Hematopoietic multipotent progenitor cell treated with erythropoietin and hydrocortisone succinate and interleukin-3 and kit ligand, for 6 days (in vitro differentiated cells): ENCODE measurements at regions not wholly inside any gene's neighbourhood (a gene's known extent, or its start where the extent isn't known, plus 50 kb on each side); places are given as distances from the start of the nearest gene placed in this dataset.

Experiments
- DNase-seq: peaks from one replicate; pipeline ENCODE4 v3.0.0-alpha.2; 2015

DNA sequence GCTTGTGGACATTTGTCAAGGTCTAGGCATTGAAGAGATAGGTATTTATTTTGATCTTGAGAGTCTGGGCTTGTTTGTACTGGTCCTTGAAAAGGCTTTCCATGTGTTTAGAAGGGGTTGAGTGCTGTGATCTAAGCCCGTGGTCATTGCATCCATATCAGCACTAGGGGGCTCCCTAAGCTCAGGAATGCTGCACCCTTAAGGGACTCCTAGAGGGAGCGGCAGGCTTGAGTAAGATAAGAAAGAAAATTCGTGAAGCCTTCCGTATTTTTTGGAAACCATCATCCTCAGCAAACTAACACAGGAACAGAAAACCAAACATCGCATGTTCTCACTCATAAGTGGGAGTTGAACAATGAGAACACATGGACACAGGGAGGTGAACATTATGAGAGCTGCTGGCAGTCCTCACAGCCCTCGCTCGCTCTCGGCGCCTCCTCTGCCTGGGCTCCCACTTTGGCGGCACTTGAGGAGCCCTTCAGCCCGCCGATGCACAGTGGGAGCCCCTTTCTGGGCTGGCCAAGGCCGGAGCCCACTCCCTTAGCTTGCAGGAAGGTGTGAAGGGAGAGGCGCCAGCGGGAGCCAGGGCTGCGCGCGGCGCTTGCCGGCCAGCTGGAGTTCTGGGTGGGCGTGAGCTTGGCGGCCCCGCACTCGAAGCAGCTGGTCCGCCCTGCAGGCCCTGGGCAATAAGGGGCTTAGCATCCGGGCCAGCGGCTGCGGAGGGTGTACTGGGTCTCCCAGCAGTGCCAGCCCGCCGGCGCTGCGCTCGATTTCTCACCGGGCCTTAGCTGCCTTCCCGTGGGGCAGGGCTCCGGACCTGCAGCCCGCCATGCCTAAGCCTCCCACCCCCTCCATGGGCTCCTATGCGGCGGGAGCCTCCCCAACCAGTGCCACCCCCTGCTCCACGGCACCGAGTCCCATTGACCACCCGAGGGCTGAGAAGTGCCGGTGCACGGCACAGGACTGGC lies 201.2 kb upstream of the PCDH18 start:
- peak; percentile 48 for DNase-seq

DNA sequence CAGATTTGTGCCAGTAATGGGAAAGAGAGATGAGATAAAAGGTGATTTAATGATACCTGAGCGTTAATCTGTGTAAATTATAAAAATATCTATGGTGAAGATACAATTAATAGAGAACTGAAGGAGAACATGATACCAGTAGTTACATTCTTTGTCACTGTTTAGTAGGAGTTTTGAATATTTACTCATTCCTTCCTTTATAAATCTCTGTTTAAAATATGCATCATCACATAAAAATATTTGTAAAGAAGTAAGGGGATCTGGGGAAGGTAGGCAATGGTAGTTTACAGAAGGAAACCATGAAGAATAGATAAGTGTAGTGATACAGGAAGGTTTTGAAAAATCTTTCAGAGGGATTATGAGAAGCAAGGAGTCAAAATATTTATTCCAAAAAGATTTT lies 190.6 kb upstream of the PCDH18 start:
- no peak for DNase-seq

DNA sequence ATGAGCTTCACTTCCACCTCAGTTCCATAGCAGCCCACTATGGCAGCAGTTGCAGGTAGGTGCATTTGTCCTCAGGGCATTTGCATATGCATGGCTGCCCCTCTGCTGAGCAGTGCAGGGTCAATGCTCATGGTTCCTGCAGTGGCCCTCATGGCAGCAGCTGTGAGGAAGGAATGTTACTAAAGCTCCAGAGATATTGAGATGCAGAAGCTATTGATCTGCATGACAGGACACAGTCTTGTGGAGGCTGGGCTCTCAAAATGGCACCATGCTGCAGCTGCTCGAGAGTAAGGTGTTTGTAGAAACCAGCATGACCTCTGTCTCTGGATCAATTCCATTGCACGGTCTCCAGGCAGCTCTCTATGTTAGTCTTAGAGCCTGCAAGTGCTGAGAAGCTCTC lies 179.2 kb upstream of the PCDH18 start:
- no peak for DNase-seq

DNA sequence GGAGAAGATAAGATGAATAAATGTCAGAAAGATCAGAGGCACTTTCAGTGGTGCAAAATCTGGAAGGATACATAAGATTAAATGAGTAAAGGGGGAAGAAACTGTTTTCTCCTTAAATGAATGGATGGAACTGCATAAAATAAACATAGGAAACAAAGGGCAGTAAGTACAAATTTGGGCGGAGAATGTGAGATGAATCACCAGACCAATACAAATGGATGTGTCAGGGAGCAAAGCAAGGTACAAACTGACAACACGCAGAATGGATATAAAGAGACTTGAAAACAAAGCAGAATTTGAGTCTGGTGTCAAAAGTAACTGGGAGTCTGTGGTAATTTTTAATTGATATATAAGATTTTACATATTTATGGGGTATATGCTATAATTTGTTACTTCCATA lies 175.3 kb upstream of the PCDH18 start:
- no peak for DNase-seq

DNA sequence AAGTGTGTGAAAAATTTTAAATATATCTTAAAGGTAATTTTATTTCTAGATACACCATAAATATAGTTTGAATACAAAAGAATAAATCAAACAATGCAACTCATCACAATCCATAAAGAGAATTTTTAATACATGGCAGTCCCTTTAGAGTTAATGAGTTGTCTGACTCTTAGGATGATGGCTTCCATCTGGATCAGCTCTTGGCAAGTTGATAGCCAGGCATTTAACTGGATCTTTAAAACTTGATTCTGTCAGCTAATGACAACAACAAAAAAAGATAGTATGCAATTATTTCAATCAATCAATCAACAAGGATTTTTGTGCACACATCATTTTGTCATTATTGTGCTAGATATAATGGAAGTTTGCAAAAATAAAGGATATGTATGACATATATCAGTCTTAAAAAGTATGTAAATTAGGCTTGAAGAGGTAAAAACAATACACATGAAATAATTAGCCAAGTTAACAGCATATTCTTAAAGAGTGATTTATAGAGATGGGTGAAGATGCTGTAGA lies 174.9 kb upstream of the PCDH18 start:
- no peak for DNase-seq

GRCh38 chr4:137705171-137705783 lies 173.0 kb upstream of the PCDH18 start:
- no peak for DNase-seq

GRCh38 chr4:137703195-137703594 lies 170.9 kb upstream of the PCDH18 start:
- DNase-seq, result no peak

- DNase-seq, result no peak
Observed at GRCh38 chr4:137702512-137702911, 170.2 kb upstream of the PCDH18 start.

DNA sequence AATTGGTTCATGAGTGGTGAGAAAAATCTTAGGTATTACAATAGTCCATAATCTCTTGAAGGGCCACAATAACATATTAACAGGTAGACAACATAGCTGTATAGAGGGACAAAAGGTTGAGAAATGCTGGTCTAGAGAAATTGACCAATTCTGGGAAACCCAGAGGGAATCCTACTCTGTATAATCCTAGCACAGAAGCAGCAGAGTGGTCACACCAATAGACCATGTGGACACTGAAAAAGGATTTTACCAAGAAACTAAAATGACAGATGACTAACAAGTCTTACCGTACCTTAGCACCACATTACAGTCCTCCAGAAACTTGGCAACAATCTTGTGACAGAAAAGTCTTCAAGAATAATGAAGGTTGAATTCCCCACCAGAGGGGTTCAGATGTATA lies 169.1 kb upstream of the PCDH18 start:
- no peak for DNase-seq

- DNase-seq, result no peak
Observed at GRCh38 chr4:137700751-137701150, 168.5 kb upstream of the PCDH18 start.

GRCh38 chr4:137700072-137700471 lies 167.8 kb upstream of the PCDH18 start:
- no peak for DNase-seq

- DNase-seq, result no peak
Observed at GRCh38 chr4:137694138-137694537, 161.8 kb upstream of the PCDH18 start.

GRCh38 chr4:137693641-137694040 lies 161.3 kb upstream of the PCDH18 start:
- no peak for DNase-seq

GRCh38 chr4:137692205-137692604 lies 159.9 kb upstream of the PCDH18 start:
- no peak for DNase-seq

DNA sequence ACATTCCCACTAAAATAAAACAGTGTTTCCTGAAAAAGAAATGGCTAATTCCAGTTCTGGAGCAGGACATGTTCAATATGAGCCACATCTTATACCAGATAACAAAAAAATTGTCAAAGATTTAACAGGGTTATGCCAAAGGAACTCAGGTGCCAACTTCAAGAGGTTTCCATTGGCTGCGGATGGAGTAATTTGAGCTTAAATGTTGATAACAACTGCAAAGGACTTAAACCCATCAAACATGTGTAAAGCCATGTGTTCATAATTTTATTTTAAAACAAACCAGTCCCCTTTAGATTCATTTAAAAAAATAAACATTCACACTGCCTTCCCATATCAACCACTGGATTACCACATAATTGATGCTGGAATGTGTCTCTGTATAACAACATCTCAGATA lies 156.4 kb upstream of the PCDH18 start:
- DNase-seq, result no peak

DNA sequence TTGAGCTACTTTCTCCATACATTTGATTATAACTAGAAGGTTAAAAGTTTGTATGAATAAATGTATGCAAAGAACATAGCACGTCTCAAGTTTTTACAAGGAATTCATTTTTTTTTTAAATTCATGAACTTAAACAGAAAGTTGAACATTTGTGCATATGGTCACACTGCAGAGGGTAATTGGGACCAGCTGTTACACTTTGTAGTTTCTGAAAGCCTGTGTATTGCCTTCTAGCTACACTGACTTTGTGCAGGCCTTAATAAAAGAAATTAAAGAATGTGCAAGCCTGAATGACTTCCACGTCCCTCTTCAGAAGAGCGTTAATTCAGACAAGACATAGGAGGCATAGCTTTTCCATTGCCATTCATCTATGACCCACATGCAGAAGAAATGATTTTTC lies 153.1 kb upstream of the PCDH18 start:
- DNase-seq, result no peak

- DNase-seq, result no peak
Observed at GRCh38 chr4:137681081-137681480, 148.8 kb upstream of the PCDH18 start.

DNA sequence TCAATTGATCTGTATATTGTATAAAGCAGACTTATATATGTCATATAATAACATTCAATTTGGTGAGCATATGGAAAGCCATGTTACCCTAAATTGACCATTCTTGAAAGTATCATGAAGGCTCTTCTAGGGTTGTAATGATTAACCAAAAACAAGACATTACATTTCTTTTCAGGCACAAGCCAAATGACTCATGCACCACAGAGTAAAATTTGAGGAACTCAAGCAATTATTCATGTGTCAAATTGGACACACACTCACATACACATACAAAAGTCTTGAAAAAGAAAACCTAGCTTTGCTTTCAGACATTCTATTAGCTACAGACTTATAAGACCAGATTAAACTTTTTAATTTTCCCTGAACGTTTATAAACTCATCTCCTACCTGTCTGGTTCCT lies 146.5 kb upstream of the PCDH18 start:
- DNase-seq, result no peak

DNA sequence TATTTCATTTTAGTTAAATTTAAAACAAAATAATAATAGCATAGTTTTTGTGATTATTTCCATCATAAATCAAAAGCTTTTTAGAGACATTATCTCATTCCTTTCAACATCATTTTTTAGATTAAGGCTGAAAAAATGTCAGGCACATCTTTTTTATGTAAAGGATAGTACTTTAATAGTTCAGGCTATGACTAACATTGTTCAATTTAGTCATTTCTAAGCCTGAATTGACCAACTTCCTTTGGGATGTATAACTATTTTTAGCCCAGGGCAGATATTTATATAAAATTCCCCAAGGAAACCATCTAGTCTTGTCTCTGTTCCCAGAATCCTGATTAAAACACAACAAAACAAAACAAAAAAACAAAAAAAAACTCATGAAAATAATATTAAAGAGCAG lies 145.6 kb upstream of the PCDH18 start:
- no peak for DNase-seq

DNA sequence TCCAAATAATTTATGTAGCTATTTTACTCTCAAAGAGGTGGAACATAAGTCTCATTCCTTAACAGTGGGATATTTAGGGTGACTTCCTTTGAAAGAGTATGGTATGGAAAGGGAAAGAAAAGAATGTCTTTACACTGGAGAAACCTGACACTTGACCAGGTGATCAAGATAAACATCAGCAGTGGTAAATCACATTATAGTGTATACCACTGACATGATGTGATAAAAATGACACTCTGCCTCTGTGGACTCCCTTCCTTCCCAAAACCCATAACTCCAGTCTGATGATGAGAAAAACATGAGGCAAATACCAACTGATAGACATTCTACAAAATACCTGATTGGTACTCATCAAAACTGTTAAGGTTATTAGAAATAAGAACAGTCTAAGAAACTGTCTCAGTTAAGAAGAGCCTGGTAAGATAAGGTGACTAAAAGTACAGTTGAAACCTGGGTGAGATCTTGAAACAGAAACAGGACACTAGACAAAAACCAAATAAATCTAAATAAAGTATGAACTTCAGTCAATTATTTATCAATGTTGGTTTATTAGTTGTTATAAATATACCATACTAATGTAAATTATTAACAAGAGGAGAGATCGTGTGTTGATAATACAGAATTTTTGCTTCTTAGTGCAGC lies 144.2 kb upstream of the PCDH18 start:
- DNase-seq, result no peak

- DNase-seq, result no peak
Observed at GRCh38 chr4:137674066-137674465, 141.8 kb upstream of the PCDH18 start.

DNA sequence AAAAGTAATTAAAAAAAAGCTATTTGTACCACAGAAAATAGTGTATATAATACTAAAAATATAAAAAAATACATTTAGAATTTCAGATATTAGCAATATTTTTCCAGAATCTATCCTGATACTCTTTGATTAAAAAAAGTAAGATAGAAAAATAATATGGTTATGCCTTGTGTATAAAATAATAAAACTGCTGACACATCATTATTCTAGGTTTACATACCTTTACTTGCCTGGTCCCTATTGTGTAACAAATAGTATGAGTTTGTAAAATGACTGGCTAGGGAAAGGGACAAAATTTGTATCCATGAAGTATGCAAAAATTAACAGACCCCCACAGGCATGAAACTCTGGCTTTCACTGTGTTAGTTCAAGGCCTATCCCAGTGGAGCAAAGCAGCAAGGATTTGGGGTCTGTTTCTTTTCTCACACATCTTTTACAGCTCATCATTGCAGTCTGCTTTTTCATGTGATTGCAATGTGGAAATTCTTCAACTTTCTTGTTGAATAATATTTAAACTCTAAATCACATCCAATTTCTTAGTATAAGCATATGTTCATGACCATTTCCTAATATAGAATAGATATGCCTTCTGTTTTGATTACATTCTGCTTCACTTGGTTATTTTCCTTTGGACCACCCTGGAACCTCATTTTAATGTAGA lies 136.7 kb upstream of the PCDH18 start:
- DNase-seq, result no peak

DNA sequence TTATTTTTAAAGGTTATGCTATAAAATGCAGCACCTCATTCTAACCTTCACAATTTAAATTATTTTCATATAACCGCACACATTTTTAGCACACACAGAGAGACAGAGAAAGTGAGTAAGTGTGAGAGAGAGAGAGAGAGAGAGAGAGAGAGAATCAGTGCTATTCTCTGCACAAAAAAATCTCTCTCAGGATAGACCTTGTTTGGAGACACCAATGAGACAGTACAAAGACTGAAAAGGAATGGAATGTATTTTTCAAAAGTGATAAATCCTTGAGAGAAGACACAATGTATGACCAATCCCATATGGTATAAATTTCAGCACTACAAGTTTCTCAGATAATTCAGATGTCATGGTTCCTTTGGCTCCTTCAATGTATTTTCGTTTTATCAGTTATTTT lies 132.1 kb upstream of the PCDH18 start:
- DNase-seq, result no peak
